Gastrocnemius medialis (tissue), 4 donors: ENCODE measurements at regions not wholly inside any gene's neighbourhood (a gene's known extent, or its start where the extent isn't known, plus 50 kb on each side); places are given as distances from the start of the nearest gene placed in this dataset.

Experiments used
- ATAC-seq, 2 donors: fragments of 150-250 bp; one replicate each; pipeline ENCODE4 v1.9.1; 2016
- DNase-seq, 2 donors: peaks; one replicate each; pipeline ENCODE4 v3.0.0-alpha.2; 2019
- H3K27ac ChIP-seq, 4 donors: fragments of 200-600 bp; sonication (generic); 1 replicate in 1 of 4; 2 replicates in 3 of 4; pipeline ENCODE4 v1.5.1; 2016 to 2018; ENCODE audit warnings: mild to moderate bottlenecking in 2 of 4, moderate library complexity in 1 of 4
- H3K27me3 ChIP-seq, 3 donors: fragments of 200-600 bp; sonication (generic) in 2 of 3; 1 replicate in 1 of 3; 2 replicates in 2 of 3; pipeline versions ENCODE4 v1.5.1 to v1.6.0; 2016 to 2019; ENCODE audit warnings: mild to moderate bottlenecking in 1 of 3, moderate library complexity in 1 of 3
- H3K36me3 ChIP-seq, 2 donors: fragments of 200-600 bp; sonication (generic) in 1 of 2; one replicate each; pipeline ENCODE4 v1.5.1; 2017 to 2018
- H3K4me1 ChIP-seq, 2 donors: fragments of 200-600 bp; sonication (generic) in 1 of 2; one replicate each; pipeline ENCODE4 v1.5.1; 2016 to 2017; ENCODE audit warnings: mild to moderate bottlenecking in 2 of 2
- H3K4me3 ChIP-seq, 4 donors: fragments of 200-600 bp; sonication (generic) in 3 of 4; 1 replicate in 1 of 4; 2 replicates in 3 of 4; pipeline ENCODE4 v1.5.1; 2016 to 2019; ENCODE audit warnings: mild to moderate bottlenecking in 2 of 4
- H3K9me3 ChIP-seq, 3 donors: fragments of 200-600 bp; sonication (generic) in 2 of 3; 1 replicate in 1 of 3; 2 replicates in 2 of 3; pipeline ENCODE4 v1.5.1; 2016 to 2019
- POLR2A ChIP-seq, 2 donors: fragments of 450-650 bp; IDR thresholded peaks; one replicate each; pipeline ENCODE4 v1.6.1; 2017; ENCODE audit warnings: antibody characterized with exemption in 2 of 2, mild to moderate bottlenecking in 2 of 2, moderate library complexity in 2 of 2
- in situ Hi-C, 4 donors: fragments of 200-750 bp; cut with MboI; loops; one replicate each; pipeline versions ENCODE4 v1.15.0 to v1.8.0; 2017; ENCODE audit warnings: low sequenced_read_pairs in 4 of 4
- intact Hi-C: fragments of 100-400 bp; cut with DNase I; formaldehyde crosslinking; loops from one replicate; pipeline ENCODE4 v1.15.1; 2023; ENCODE audit warnings: low total_unique reads
- TF ChIP-seq, protein P1 (sequence below), 5 experiments: fragments of 450-650 bp in 3 of 5; fragments of 200-600 bp in 2 of 5; sonication (generic) in 2 of 5; IDR thresholded peaks in 4 of 5; conservative IDR thresholded peaks in 1 of 5; 1 replicate in 4 of 5; 2 replicates in 1 of 5; pipeline ENCODE4 v1.5.1; 2016 to 2019; ENCODE audit warnings: antibody characterized with exemption in 5 of 5, mild to moderate bottlenecking in 3 of 5, moderate library complexity in 3 of 5

DNA sequence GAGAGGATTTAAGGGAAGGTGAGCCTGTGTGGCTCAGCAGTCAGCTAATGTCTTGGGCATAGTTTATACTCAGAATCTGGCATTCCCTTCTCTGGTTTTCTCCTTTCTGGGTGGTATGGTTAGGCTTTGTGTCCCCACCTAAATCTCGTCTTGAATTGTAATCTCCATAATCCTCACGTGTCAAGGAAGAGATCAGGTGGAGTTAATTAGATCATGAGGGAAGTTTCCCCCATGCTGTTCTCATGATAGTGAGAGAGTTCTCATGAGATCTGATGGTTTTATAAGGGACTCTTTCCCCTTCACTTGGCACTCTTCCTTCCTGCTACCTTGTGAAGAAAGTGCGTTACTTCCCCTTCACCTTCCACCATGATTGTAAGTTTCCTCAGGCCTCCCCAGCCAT, 169.8 kb upstream of the PELI2 start:
- TF ChIP-seq POLR2A (IDR thresholded peaks at IDR 0.05) = no peak
- TF ChIP-seq, protein P1, sequence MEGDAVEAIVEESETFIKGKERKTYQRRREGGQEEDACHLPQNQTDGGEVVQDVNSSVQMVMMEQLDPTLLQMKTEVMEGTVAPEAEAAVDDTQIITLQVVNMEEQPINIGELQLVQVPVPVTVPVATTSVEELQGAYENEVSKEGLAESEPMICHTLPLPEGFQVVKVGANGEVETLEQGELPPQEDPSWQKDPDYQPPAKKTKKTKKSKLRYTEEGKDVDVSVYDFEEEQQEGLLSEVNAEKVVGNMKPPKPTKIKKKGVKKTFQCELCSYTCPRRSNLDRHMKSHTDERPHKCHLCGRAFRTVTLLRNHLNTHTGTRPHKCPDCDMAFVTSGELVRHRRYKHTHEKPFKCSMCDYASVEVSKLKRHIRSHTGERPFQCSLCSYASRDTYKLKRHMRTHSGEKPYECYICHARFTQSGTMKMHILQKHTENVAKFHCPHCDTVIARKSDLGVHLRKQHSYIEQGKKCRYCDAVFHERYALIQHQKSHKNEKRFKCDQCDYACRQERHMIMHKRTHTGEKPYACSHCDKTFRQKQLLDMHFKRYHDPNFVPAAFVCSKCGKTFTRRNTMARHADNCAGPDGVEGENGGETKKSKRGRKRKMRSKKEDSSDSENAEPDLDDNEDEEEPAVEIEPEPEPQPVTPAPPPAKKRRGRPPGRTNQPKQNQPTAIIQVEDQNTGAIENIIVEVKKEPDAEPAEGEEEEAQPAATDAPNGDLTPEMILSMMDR (IDR thresholded peaks at IDR 0.05 in 4 of 5, conservative IDR thresholded peaks at IDR 0.05 in 1 of 5) = no peak
- intact Hi-C loops (no loop called here), in situ Hi-C loops (no loop called here)
- Histone ChIP-seq H3K4me3 (no peak overlapping the region), H3K4me1 (no peaks in the 10 kb centered on the region), H3K9me3 (no peaks in the 10 kb centered on the region), H3K27ac (no peak overlapping the region), H3K27me3 (no peaks in the 10 kb centered on the region), H3K36me3 (no peaks in the 10 kb centered on the region)
- DNase-seq = no peak
- no peak for ATAC-seq

DNA sequence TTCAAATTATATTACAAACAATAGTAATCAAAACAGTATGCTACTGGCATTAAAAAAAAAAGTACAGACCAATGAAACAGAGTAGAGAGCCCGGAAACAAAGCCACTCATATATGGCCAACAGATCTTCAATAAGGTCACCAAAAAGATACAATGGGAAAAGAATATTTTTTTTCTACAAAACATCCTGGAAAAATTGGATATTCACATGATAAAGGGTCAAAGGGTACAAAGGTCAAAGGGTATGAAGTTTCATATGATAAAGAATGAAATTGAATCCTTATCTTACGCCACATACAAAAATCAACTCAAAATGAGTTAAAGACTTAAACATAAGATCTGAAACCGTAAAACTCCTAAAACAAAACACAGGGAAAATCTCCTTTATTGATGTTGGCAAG, 168.5 kb upstream of the PELI2 start:
- no peaks in the 10 kb centered on the region for H3K36me3 ChIP-seq
- DNase-seq = no peak
- intact Hi-C loops (no loop called here), in situ Hi-C loops (no loop called here)
- no peaks in the 10 kb centered on the region for H3K4me1 ChIP-seq
- H3K4me3 ChIP-seq = no peak overlapping the region
- H3K9me3 ChIP-seq = no peaks in the 10 kb centered on the region
- TF ChIP-seq, protein P1 (IDR thresholded peaks at IDR 0.05 in 4 of 5, conservative IDR thresholded peaks at IDR 0.05 in 1 of 5) = no peak
- no peak for TF ChIP-seq POLR2A (IDR thresholded peaks at IDR 0.05)
- no peaks in the 10 kb centered on the region for H3K27me3 ChIP-seq
- H3K27ac ChIP-seq = no peak overlapping the region
- ATAC-seq = no peak

DNA sequence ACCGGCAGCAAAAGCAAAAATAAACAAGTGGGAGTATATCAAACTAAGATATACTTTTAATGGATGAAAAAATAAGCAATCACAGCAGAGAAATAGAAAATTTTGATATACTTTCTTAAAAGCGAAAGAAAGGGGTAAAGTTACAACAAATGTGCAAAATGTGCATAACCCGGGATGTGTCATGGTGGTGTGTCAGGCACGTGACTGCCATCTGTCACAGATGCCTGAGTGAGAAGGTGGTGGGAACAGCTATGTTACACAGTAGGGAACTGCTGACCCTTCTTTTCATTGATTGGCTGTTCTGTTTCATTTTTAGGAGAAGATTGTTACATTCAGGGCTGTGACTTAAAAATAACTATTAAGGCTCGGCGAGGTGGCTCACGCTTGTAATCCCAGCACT, 168.1 kb upstream of the PELI2 start:
- intact Hi-C loops = no loop called here
- TF ChIP-seq, protein P1 (IDR thresholded peaks at IDR 0.05 in 4 of 5, conservative IDR thresholded peaks at IDR 0.05 in 1 of 5) = no peak
- no peak for TF ChIP-seq POLR2A (IDR thresholded peaks at IDR 0.05)
- no peak for ATAC-seq

DNA sequence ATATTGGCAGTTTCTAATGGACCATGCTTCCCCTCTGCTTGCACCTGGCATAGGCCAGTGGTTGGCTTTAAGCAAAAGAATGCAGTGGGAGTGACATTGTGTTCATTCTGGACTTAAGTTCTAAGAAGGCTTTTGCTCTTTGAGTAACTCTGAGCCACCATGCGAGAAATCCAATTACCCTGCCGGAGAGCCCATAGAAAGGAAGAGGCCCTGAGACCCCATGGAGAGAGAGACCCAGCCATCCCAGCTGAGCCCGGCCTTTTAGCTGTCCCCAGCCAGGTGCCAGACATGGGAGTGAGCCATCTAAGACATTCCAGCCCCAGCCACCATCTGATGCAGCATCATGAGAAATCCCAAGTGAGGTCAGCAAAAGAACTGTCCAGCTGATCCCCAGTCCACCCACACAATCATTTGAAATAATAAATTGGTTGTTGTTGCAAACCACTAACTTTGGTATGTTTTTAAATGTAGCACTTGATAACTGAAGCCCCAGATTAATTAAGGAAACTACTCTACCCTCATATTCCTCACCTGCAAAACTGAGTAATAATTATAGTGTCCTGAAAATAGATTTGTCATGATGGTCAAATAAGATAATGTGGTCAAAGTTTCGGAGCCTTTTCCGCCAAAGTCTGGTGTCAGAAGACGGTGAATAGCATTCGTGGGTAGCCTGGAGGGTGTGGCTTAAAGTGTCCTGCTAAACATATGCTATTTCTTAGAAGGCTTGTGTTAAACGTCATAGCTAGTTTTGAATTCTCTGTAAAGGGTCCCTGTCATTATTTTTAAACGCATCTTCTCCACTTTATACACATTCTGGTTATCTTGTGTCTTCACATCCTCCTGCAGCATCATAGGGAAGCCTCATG, 166.6 kb upstream of the PELI2 start:
- Histone ChIP-seq H3K4me3 (no peak overlapping the region), H3K36me3 (no peaks in the 10 kb centered on the region), H3K27ac (no peak overlapping the region), H3K4me1 (no peaks in the 10 kb centered on the region), H3K9me3 (no peaks in the 10 kb centered on the region), H3K27me3 (no peaks in the 10 kb centered on the region)
- TF ChIP-seq POLR2A (IDR thresholded peaks at IDR 0.05) = no peak
- TF ChIP-seq, protein P1 (IDR thresholded peaks at IDR 0.05 in 4 of 5, conservative IDR thresholded peaks at IDR 0.05 in 1 of 5) = no peak
- ATAC-seq (no peak), DNase-seq (no peak)
- intact Hi-C loops (no loop called here), in situ Hi-C loops (no loop called here)

More for the DNA sequence above, 168.1 kb upstream of the PELI2 start:
- Histone ChIP-seq H3K4me1 (no peaks in the 10 kb centered on the region), H3K4me3 (no peak overlapping the region), H3K36me3 (no peaks in the 10 kb centered on the region), H3K9me3 (no peaks in the 10 kb centered on the region), H3K27me3 (no peaks in the 10 kb centered on the region), H3K27ac (no peak overlapping the region)
- in situ Hi-C loops = no loop called here
- DNase-seq = no peak
